Breast epithelium (tissue), 4 donors: ENCODE measurements at regions not wholly inside any gene's neighbourhood (a gene's known extent, or its start where the extent isn't known, plus 50 kb on each side); places are given as distances from the start of the nearest gene placed in this dataset.

Source experiments
- DNase-seq, 2 donors: peaks; one replicate each; pipeline ENCODE4 v3.0.0-alpha.2; 2019; ENCODE audit warnings: low spot score in 2 of 2
- H3K27ac ChIP-seq, 2 donors: fragments of 200-600 bp; sonication (generic) in 1 of 2; one replicate each; pipeline ENCODE4 v1.5.1; 2016 to 2019; ENCODE audit warnings: mild to moderate bottlenecking in 1 of 2
- H3K27me3 ChIP-seq, 2 donors: fragments of 200-600 bp; sonication (generic) in 1 of 2; one replicate each; pipeline versions ENCODE4 v1.5.1 to v1.6.0; 2017 to 2019; ENCODE audit warnings: control low read depth in 1 of 2, mild to moderate bottlenecking in 1 of 2
- H3K36me3 ChIP-seq: fragments of 200-600 bp; one replicate; pipeline ENCODE4 v1.5.1; 2019
- H3K4me1 ChIP-seq, 2 donors: fragments of 200-600 bp; sonication (generic); one replicate each; pipeline ENCODE4 v1.5.1; 2016 to 2019; ENCODE audit warnings: control low read depth in 1 of 2
- H3K4me3 ChIP-seq, 3 donors: fragments of 200-600 bp; sonication (generic); 1 replicate in 2 of 3; 2 replicates in 1 of 3; pipeline ENCODE4 v1.5.1; 2016 to 2019; ENCODE audit warnings: mild to moderate bottlenecking in 3 of 3, moderate library complexity in 2 of 3
- H3K9me3 ChIP-seq, 2 donors: fragments of 200-600 bp; sonication (generic) in 1 of 2; one replicate each; pipeline ENCODE4 v1.5.1; 2016 to 2019; ENCODE audit warnings: control low read depth in 1 of 2
- CTCF ChIP-seq, 3 donors: fragments of 450-650 bp; IDR thresholded peaks; one replicate each; pipeline ENCODE4 v1.5.1; 2016 to 2017; ENCODE audit warnings: antibody characterized with exemption in 3 of 3, mild to moderate bottlenecking in 3 of 3, moderate library complexity in 3 of 3
- POLR2A ChIP-seq: fragments of 450-650 bp; IDR thresholded peaks from one replicate; pipeline ENCODE4 v1.6.1; 2016; ENCODE audit warnings: antibody characterized with exemption, mild to moderate bottlenecking, moderate library complexity
- POLR2AphosphoS5 ChIP-seq, 3 donors: sonication (generic); formaldehyde crosslinking; IDR thresholded peaks; one replicate each; pipeline ENCODE4 v1.6.1; 2017; ENCODE audit warnings: antibody characterized with exemption in 3 of 3
- intact Hi-C: fragments of 100-400 bp; cut with DNase I; formaldehyde crosslinking; loops from one replicate; pipeline ENCODE4 v1.15.1; 2023; ENCODE audit warnings: low total_unique reads

GRCh38 chr14:50055461-50056228 is 60.7 kb downstream of the VCPKMT start:
- no peaks in the 10 kb centered on the region for H3K9me3 ChIP-seq
- no peaks in the 10 kb centered on the region for H3K36me3 ChIP-seq
- H3K27me3 ChIP-seq, result no peaks in the 10 kb centered on the region
- no peak for TF ChIP-seq POLR2A
- TF ChIP-seq POLR2AphosphoS5 (IDR thresholded peaks at IDR 0.05), result no peak
- no peak for TF ChIP-seq CTCF (IDR thresholded peaks at IDR 0.05)
- no peak overlapping the region for H3K4me3 ChIP-seq
- H3K27ac ChIP-seq, result no peak overlapping the region
- intact Hi-C loops, result no loop called here
- peaks cover 0 to 7% of the 10 kb centered on the region in 2 donors for H3K4me1 ChIP-seq
- DNase-seq, result no peak

GRCh38 chr14:50056435-50056834 is 59.9 kb downstream of the VCPKMT start:
- Histone ChIP-seq H3K4me3 (no peak overlapping the region), H3K36me3 (no peaks in the 10 kb centered on the region), H3K27ac (no peak overlapping the region), H3K4me1 (peaks cover 0 to 10% of the 10 kb centered on the region in 2 donors), H3K27me3 (no peaks in the 10 kb centered on the region), H3K9me3 (no peaks in the 10 kb centered on the region)
- intact Hi-C loops, result no loop called here
- TF ChIP-seq CTCF (IDR thresholded peaks at IDR 0.05) (no peak), POLR2AphosphoS5 (IDR thresholded peaks at IDR 0.05) (no peak), POLR2A (no peak)
- no peak for DNase-seq

DNA sequence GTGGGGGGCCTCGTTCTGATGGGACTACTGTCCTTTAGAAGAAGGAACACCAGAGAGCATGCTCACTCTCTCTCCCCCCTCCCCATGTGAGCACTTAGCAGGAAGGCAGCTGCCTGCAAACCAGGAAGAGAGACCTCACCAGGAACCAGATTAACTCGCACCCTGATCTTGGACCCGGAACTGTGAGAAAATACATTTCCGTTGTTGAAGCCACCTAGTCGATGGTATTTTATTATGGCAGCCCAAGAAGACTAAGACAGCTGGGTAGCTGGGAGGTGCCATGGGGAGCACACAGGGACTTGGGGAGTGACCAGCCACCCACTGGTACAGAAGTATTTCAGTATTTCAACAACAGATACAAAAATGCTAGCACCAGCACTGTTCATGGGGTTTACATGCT is 59.0 kb downstream of the VCPKMT start:
- no peak overlapping the region for H3K27ac ChIP-seq
- H3K4me1 ChIP-seq, result peaks cover 0 to 10% of the 10 kb centered on the region in 2 donors
- H3K27me3 ChIP-seq, result no peaks in the 10 kb centered on the region
- no peak overlapping the region for H3K4me3 ChIP-seq
- intact Hi-C loops, result no loop called here
- DNase-seq, result no peak
- H3K36me3 ChIP-seq, result no peaks in the 10 kb centered on the region
- no peak for TF ChIP-seq POLR2A
- no peak for TF ChIP-seq CTCF (IDR thresholded peaks at IDR 0.05)
- no peak for TF ChIP-seq POLR2AphosphoS5 (IDR thresholded peaks at IDR 0.05)
- H3K9me3 ChIP-seq, result no peaks in the 10 kb centered on the region

- H3K36me3 ChIP-seq, result no peaks in the 10 kb centered on the region
- intact Hi-C loops, result no loop called here
- H3K4me3 ChIP-seq, result no peak overlapping the region
- H3K27ac ChIP-seq, result no peak overlapping the region
- no peaks in the 10 kb centered on the region for H3K27me3 ChIP-seq
- H3K9me3 ChIP-seq, result no peaks in the 10 kb centered on the region
- DNase-seq, result no peak
- H3K4me1 ChIP-seq, result peaks cover 0 to 10% of the 10 kb centered on the region in 2 donors
- TF ChIP-seq POLR2A, result no peak
- TF ChIP-seq POLR2AphosphoS5 (IDR thresholded peaks at IDR 0.05), result no peak
- TF ChIP-seq CTCF (IDR thresholded peaks at IDR 0.05), result no peak
These were observed 58.3 kb downstream of the VCPKMT start for GRCh38 chr14:50058113-50058512.
